ENCODE measurements at regions not wholly inside any gene's neighbourhood (a gene's known extent, or its start where the extent isn't known, plus 50 kb on each side); places are given as distances from the start of the nearest gene placed in this dataset.

DNA sequence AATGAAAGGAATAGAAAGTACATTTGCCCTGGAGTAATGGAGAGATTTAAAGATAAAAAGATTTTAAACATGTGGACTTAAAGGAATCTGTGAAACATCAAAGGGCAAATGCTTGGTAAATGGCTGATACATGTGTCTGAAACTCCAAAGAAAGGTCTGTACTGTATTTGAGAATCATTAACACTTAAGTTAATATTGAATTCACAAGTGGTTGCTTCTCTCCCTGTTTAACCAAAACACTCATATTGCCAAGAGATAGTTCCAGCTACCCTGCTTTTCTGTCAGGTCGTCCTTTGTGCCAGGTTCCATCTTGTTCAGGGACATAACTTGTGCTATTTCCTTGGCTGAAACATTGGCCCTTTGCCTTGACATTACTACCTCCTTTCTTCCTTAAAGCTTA lies 171.3 kb upstream of the HS3ST5 start:
- Histone ChIP-seq H3K36me3 (ENCODE audit: control insufficient read depth in 2 of 2, insufficient read depth in 2 of 2, low read length in 2 of 2) (no peaks in the 10 kb centered on the region), H3K9me3 (ENCODE audit: control insufficient read depth in 2 of 2, low read length in 2 of 2) (no peaks in the 10 kb centered on the region), H3K4me1 (ENCODE audit: control insufficient read depth, insufficient read depth, low read length) (no peaks in the 10 kb centered on the region), H3K9ac (ENCODE audit: low read length in 2 of 2) (no peak overlapping the region), H3K27ac (ENCODE audit: low read length) (no peak overlapping the region), H3K27me3 (ENCODE audit: control insufficient read depth in 1 of 2, insufficient read depth in 2 of 2, low read length in 2 of 2) (no peaks in the 10 kb centered on the region), H3K4me3 (ENCODE audit: low read length in 2 of 2) (no peak overlapping the region)

DNA sequence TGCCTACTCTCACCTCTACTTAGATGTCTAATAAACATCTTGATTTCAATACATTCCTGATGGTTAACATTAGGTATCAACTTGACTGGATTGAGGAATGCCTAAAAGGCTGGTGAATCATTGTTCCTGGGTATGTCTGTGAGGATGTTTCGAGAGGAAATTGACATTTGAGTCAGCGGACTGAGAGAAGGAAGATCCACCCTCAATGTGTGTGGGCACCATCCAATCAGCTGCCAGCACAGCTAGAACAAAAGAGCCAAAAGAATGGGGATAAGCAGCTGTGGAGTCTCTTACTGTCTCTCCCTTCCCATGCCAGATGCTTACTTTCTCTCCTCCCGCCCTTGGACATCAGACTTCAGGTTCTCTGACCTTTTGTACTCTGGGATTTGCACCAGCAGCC lies 128.6 kb upstream of the HS3ST5 start:
- Histone ChIP-seq H3K27ac (ENCODE audit: low read length) (no peak overlapping the region), H3K9me3 (ENCODE audit: control insufficient read depth in 2 of 2, low read length in 2 of 2) (no peaks in the 10 kb centered on the region), H3K4me1 (ENCODE audit: control insufficient read depth, insufficient read depth, low read length) (no peaks in the 10 kb centered on the region), H3K36me3 (ENCODE audit: control insufficient read depth in 2 of 2, insufficient read depth in 2 of 2, low read length in 2 of 2) (no peaks in the 10 kb centered on the region), H3K4me3 (ENCODE audit: low read length in 2 of 2) (no peak overlapping the region), H3K9ac (ENCODE audit: low read length in 2 of 2) (no peak overlapping the region), H3K27me3 (ENCODE audit: control insufficient read depth in 1 of 2, insufficient read depth in 2 of 2, low read length in 2 of 2) (no peaks in the 10 kb centered on the region)

DNA sequence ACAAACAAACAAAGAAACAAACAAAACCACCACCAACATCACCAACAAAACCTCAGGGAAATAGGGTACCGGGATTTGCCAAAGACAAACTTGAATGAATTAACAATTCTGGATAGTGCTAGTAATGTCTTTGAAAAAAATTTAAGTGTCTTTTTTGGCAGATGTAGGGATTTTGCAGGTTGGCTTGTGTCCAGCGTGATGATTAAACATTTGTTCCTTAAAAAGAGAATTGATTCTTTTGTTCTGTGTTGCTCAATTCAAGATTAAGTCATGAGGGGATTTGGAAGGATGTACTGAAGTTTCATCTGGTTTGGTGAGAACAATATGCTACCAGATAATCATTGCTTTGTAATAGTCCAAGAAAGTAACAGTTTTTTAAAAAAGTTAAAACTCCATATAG lies 125.1 kb upstream of the HS3ST5 start:
- Histone ChIP-seq H3K4me3 (ENCODE audit: low read length in 2 of 2) (no peak overlapping the region), H3K27me3 (ENCODE audit: control insufficient read depth in 1 of 2, insufficient read depth in 2 of 2, low read length in 2 of 2) (no peaks in the 10 kb centered on the region), H3K9me3 (ENCODE audit: control insufficient read depth in 2 of 2, low read length in 2 of 2) (no peaks in the 10 kb centered on the region), H3K4me1 (ENCODE audit: control insufficient read depth, insufficient read depth, low read length) (no peaks in the 10 kb centered on the region), H3K36me3 (ENCODE audit: control insufficient read depth in 2 of 2, insufficient read depth in 2 of 2, low read length in 2 of 2) (no peaks in the 10 kb centered on the region), H3K9ac (ENCODE audit: low read length in 2 of 2) (no peak overlapping the region), H3K27ac (ENCODE audit: low read length) (no peak overlapping the region)

DNA sequence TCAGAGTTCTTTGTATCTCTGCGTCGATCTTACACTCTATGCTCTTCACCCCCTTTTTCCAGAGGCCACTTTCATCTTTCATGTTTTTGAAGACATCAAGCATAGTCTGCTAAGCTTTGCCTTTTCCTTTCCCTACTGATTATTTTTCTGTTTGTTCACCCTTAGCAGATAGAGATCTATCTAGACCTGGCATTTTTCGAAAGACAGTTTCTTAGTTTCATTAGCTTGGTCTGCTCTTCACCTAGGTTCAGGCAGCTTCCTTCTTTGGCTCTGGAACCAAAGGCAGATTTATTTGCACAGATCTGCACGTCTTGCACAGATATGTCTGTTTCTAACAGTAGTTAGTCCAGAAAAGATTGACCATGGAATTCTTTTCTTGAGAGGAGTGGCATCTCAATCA lies 122.7 kb upstream of the HS3ST5 start:
- Histone ChIP-seq H3K4me3 (ENCODE audit: low read length in 2 of 2) (no peak overlapping the region), H3K4me1 (ENCODE audit: control insufficient read depth, insufficient read depth, low read length) (no peaks in the 10 kb centered on the region), H3K27me3 (ENCODE audit: control insufficient read depth in 1 of 2, insufficient read depth in 2 of 2, low read length in 2 of 2) (no peaks in the 10 kb centered on the region), H3K9me3 (ENCODE audit: control insufficient read depth in 2 of 2, low read length in 2 of 2) (no peaks in the 10 kb centered on the region), H3K36me3 (ENCODE audit: control insufficient read depth in 2 of 2, insufficient read depth in 2 of 2, low read length in 2 of 2) (no peaks in the 10 kb centered on the region), H3K9ac (ENCODE audit: low read length in 2 of 2) (no peak overlapping the region), H3K27ac (ENCODE audit: low read length) (no peak overlapping the region)

DNA sequence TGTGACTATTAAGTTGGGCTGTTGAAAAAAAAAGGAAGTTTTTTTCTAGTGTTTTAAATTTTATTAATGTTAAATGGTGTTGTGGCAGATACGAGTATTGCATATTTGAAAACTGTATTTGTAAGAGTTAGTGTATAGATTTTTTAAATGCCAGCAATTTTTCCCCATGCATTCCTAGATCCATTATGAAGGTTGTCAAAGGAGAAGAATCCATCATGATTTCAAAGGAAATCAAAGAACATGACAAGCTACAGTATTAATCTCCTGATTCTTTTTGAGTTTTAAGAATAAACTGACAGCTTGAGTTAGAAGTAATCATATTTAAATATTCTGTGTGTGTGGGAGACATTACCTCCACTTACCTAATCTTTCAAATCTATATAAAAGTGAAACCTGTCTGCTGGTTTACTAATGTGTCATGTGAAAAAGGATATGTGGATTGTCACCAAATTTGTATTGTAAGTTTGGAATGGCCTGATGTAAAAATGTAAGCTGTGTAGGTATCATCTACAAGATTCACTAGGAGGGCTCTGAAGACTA lies 111.0 kb upstream of the HS3ST5 start:
- Histone ChIP-seq H3K36me3 (ENCODE audit: control insufficient read depth in 2 of 2, insufficient read depth in 2 of 2, low read length in 2 of 2) (no peaks in the 10 kb centered on the region), H3K9me3 (ENCODE audit: control insufficient read depth in 2 of 2, low read length in 2 of 2) (no peaks in the 10 kb centered on the region), H3K4me3 (ENCODE audit: low read length in 2 of 2) (no peak overlapping the region), H3K9ac (ENCODE audit: low read length in 2 of 2) (no peak overlapping the region), H3K27ac (ENCODE audit: low read length) (no peak overlapping the region), H3K4me1 (ENCODE audit: control insufficient read depth, insufficient read depth, low read length) (no peaks in the 10 kb centered on the region), H3K27me3 (ENCODE audit: control insufficient read depth in 1 of 2, insufficient read depth in 2 of 2, low read length in 2 of 2) (no peaks in the 10 kb centered on the region)

DNA sequence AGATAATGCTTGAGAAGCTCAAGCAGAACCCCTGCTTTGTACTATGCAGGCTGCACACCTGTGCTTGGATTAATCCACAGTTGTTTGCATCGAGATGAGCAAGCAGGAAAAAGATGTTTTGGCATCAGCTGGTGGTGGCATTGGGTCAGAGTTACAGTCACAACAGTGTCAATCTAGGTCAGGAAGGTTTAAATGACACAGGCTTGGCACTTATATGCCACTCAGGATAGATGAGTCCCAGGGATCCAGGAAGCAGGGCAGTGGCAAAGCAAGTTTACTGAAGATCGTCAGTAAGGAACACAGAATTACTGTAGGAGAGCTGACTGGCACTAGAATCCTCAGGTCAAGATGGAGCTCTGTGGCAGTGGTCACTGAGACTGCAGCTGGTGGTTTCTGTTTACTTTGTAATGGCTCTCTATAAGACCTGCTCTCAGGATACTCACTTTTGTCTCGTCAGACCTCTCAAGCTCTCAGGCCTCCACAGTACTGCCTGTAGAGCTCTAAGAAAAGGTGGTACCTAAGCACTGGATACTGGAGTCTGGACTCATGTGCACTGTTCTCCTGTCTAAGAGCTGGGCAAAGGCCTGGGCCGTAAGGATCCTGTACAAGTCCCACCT lies 110.1 kb upstream of the HS3ST5 start:
- no peak overlapping the region for H3K4me3 ChIP-seq (ENCODE audit: low read length in 2 of 2)
- no peaks in the 10 kb centered on the region for H3K9me3 ChIP-seq (ENCODE audit: control insufficient read depth in 2 of 2, low read length in 2 of 2)
- no peaks in the 10 kb centered on the region for H3K4me1 ChIP-seq (ENCODE audit: control insufficient read depth, insufficient read depth, low read length)
- no peak overlapping the region for H3K9ac ChIP-seq (ENCODE audit: low read length in 2 of 2)
- H3K27ac ChIP-seq (ENCODE audit: low read length): no peak overlapping the region
- no peaks in the 10 kb centered on the region for H3K36me3 ChIP-seq (ENCODE audit: control insufficient read depth in 2 of 2, insufficient read depth in 2 of 2, low read length in 2 of 2)
- H3K27me3 ChIP-seq (ENCODE audit: control insufficient read depth in 1 of 2, insufficient read depth in 2 of 2, low read length in 2 of 2): no peaks in the 10 kb centered on the region

DNA sequence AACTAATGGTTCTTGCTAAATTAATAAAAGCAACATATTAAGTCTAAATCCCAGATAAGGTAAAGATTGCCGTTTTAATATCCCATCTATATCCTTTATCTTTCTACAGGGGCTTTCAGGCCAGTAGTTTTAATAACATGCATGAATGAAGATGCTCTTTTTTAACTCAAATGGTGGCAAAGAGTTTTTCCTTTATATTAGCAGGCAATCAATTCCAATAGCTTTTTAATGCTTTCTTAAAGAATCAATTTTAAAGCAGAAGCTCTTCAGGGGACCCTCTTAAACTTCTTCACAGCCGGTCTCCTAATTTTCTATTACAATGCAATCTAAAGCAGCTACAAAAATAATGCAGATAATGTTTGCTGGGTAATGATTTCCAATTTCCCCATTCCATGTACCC lies 107.8 kb upstream of the HS3ST5 start:
- Histone ChIP-seq H3K27me3 (ENCODE audit: control insufficient read depth in 1 of 2, insufficient read depth in 2 of 2, low read length in 2 of 2) (no peaks in the 10 kb centered on the region), H3K9me3 (ENCODE audit: control insufficient read depth in 2 of 2, low read length in 2 of 2) (no peaks in the 10 kb centered on the region), H3K4me1 (ENCODE audit: control insufficient read depth, insufficient read depth, low read length) (no peaks in the 10 kb centered on the region), H3K27ac (ENCODE audit: low read length) (no peak overlapping the region), H3K9ac (ENCODE audit: low read length in 2 of 2) (no peak overlapping the region), H3K4me3 (ENCODE audit: low read length in 2 of 2) (no peak overlapping the region), H3K36me3 (ENCODE audit: control insufficient read depth in 2 of 2, insufficient read depth in 2 of 2, low read length in 2 of 2) (no peaks in the 10 kb centered on the region)

DNA sequence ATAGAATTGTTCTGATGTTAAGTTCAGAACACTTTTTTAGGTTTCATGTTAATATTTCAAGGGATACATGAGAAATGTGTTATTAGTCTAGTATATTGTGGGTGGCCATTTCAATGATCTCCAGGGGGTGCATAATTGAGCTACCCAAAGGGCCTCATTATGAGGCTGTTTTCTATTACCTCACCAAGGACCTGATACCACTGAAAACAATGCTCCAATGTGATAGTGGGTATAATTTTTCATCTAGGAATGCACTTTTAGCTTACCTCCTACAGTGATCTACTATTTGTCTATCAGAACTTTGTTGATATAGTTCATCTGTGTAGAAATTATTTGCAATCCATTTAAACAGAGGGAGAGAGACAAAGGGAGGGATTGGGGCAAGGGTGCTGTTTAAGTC lies 106.8 kb upstream of the HS3ST5 start:
- Histone ChIP-seq H3K27ac (ENCODE audit: low read length) (no peak overlapping the region), H3K36me3 (ENCODE audit: control insufficient read depth in 2 of 2, insufficient read depth in 2 of 2, low read length in 2 of 2) (no peaks in the 10 kb centered on the region), H3K9me3 (ENCODE audit: control insufficient read depth in 2 of 2, low read length in 2 of 2) (no peaks in the 10 kb centered on the region), H3K9ac (ENCODE audit: low read length in 2 of 2) (no peak overlapping the region), H3K4me3 (ENCODE audit: low read length in 2 of 2) (no peak overlapping the region), H3K4me1 (ENCODE audit: control insufficient read depth, insufficient read depth, low read length) (no peaks in the 10 kb centered on the region), H3K27me3 (ENCODE audit: control insufficient read depth in 1 of 2, insufficient read depth in 2 of 2, low read length in 2 of 2) (no peaks in the 10 kb centered on the region)

DNA sequence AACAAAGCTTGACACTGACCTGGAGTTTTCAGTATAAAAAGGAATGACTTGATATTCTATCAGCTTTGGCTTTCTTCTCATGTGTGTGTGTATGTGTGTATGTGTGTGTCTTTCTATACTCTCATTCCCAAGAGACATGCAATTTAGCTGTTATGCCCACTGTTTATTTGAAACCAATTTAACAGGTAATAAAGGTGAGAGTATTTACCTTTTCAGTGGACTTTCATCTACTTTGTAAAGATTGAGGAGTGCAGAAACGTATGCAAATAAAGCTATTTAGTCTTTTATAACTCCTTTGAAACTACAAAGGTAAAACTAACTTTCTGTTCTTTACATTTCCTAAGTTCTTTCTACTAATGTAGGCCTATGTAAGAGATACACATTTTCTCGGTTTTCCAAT lies 103.5 kb upstream of the HS3ST5 start:
- no peaks in the 10 kb centered on the region for H3K4me1 ChIP-seq (ENCODE audit: control insufficient read depth, insufficient read depth, low read length)
- no peak overlapping the region for H3K27ac ChIP-seq (ENCODE audit: low read length)
- H3K9me3 ChIP-seq (ENCODE audit: control insufficient read depth in 2 of 2, low read length in 2 of 2): no peaks in the 10 kb centered on the region
- no peaks in the 10 kb centered on the region for H3K36me3 ChIP-seq (ENCODE audit: control insufficient read depth in 2 of 2, insufficient read depth in 2 of 2, low read length in 2 of 2)
- no peak overlapping the region for H3K9ac ChIP-seq (ENCODE audit: low read length in 2 of 2)
- H3K27me3 ChIP-seq (ENCODE audit: control insufficient read depth in 1 of 2, insufficient read depth in 2 of 2, low read length in 2 of 2): no peaks in the 10 kb centered on the region
- H3K4me3 ChIP-seq (ENCODE audit: low read length in 2 of 2): no peak overlapping the region

DNA sequence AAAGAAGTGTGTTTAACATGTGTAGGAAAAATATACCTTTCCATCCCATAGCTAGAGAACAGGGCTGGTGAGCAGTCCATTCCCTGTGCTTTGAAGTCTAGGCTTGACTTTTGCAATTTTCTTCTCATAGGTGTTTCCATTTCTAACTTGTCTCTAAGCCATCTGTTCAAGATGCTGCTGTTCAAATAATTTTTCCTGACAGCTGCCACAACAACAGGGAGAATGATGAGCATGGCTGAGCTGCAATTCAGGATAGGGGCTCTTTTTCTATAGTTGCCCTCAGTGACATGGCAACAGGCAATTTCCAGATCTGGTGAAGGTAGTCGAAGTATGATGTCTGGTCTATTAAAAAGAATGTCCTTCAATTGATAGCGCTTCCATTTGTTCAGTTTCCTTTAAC lies 103.0 kb upstream of the HS3ST5 start:
- H3K27ac ChIP-seq (ENCODE audit: low read length): no peak overlapping the region
- no peaks in the 10 kb centered on the region for H3K36me3 ChIP-seq (ENCODE audit: control insufficient read depth in 2 of 2, insufficient read depth in 2 of 2, low read length in 2 of 2)
- no peaks in the 10 kb centered on the region for H3K4me1 ChIP-seq (ENCODE audit: control insufficient read depth, insufficient read depth, low read length)
- H3K9me3 ChIP-seq (ENCODE audit: control insufficient read depth in 2 of 2, low read length in 2 of 2): no peaks in the 10 kb centered on the region
- no peaks in the 10 kb centered on the region for H3K27me3 ChIP-seq (ENCODE audit: control insufficient read depth in 1 of 2, insufficient read depth in 2 of 2, low read length in 2 of 2)
- no peak overlapping the region for H3K4me3 ChIP-seq (ENCODE audit: low read length in 2 of 2)
- no peak overlapping the region for H3K9ac ChIP-seq (ENCODE audit: low read length in 2 of 2)

DNA sequence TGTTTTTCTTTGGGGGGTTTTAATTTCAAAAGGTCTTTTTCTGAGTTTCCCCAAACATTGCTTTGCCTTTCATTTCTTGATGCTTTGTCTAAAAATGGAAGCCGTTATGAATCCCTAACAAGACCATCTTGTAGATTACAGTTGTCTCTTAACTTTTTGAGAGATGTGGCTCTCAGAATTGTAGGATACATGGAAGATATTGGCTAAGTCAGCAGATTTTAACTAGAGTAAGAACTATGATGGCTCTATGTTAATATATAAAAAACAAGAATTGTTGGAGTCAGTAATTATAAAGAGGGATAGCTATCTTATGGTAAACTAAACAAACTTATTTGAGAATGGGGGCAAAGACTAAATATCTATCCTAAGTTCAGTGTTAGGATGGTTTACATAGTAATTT lies 96.6 kb upstream of the HS3ST5 start:
- no peak overlapping the region for H3K9ac ChIP-seq (ENCODE audit: low read length in 2 of 2)
- H3K27ac ChIP-seq (ENCODE audit: low read length): no peak overlapping the region
- H3K4me3 ChIP-seq (ENCODE audit: low read length in 2 of 2): no peak overlapping the region
- no peaks in the 10 kb centered on the region for H3K36me3 ChIP-seq (ENCODE audit: control insufficient read depth in 2 of 2, insufficient read depth in 2 of 2, low read length in 2 of 2)
- H3K9me3 ChIP-seq (ENCODE audit: control insufficient read depth in 2 of 2, low read length in 2 of 2): no peaks in the 10 kb centered on the region
- H3K4me1 ChIP-seq (ENCODE audit: control insufficient read depth, insufficient read depth, low read length): no peaks in the 10 kb centered on the region
- H3K27me3 ChIP-seq (ENCODE audit: control insufficient read depth in 1 of 2, insufficient read depth in 2 of 2, low read length in 2 of 2): no peaks in the 10 kb centered on the region

All from stomach smooth muscle (tissue), 2 donors.